WERI-Rb-1 (cell line): ENCODE measurements at regions not wholly inside any gene's neighbourhood (a gene's known extent, or its start where the extent isn't known, plus 50 kb on each side); places are given as distances from the start of the nearest gene placed in this dataset.

Experiments
- DNase-seq: peaks from one replicate; pipeline ENCODE4 v3.0.0-alpha.2; 2020
- H3K27ac ChIP-seq: fragments of 250-450 bp; sonication (Bioruptor Pico); 2 replicates; pipeline ENCODE4 v1.5.1; 2020; ENCODE audit warnings: mild to moderate bottlenecking, moderate library complexity
- H3K27me3 ChIP-seq: fragments of 250-450 bp; sonication (Bioruptor Pico); 2 replicates; pipeline ENCODE4 v1.5.1; 2021; ENCODE audit warnings: mild to moderate bottlenecking, low read depth, moderate library complexity; ENCODE audit not compliant: insufficient read depth, severe bottlenecking
- H3K36me3 ChIP-seq: fragments of 250-450 bp; sonication (Bioruptor Pico); 2 replicates; pipeline ENCODE4 v1.5.1; 2020; ENCODE audit warnings: mild to moderate bottlenecking, moderate library complexity
- H3K4me3 ChIP-seq: 2 replicates; pipeline ENCODE4 v1.5.1; 2011; ENCODE audit warnings: low read depth, mild to moderate bottlenecking, control low read depth, low read length
- H3K9me3 ChIP-seq: fragments of 250-450 bp; sonication (Bioruptor Pico); 2 replicates; pipeline ENCODE4 v1.5.1; 2021; ENCODE audit warnings: mild to moderate bottlenecking, moderate library complexity; ENCODE audit not compliant: severe bottlenecking
- TF ChIP-seq, protein P1 (sequence below): IDR thresholded peaks from 2 replicates; pipeline ENCODE4 v1.5.1; 2011; ENCODE audit warnings: low read depth, mild to moderate bottlenecking, control low read depth, inconsistent platforms, low read length

GRCh38 chr12:92560713-92561542 is 141.9 kb upstream of the PLEKHG7 start:
- Histone ChIP-seq H3K9me3 (no peaks in the 10 kb centered on the region), H3K36me3 (no peaks in the 10 kb centered on the region), H3K27me3 (no peaks in the 10 kb centered on the region), H3K4me3 (no peak overlapping the region), H3K27ac (no peak overlapping the region)
- DNase-seq, result no peak
- TF ChIP-seq, protein P1, sequence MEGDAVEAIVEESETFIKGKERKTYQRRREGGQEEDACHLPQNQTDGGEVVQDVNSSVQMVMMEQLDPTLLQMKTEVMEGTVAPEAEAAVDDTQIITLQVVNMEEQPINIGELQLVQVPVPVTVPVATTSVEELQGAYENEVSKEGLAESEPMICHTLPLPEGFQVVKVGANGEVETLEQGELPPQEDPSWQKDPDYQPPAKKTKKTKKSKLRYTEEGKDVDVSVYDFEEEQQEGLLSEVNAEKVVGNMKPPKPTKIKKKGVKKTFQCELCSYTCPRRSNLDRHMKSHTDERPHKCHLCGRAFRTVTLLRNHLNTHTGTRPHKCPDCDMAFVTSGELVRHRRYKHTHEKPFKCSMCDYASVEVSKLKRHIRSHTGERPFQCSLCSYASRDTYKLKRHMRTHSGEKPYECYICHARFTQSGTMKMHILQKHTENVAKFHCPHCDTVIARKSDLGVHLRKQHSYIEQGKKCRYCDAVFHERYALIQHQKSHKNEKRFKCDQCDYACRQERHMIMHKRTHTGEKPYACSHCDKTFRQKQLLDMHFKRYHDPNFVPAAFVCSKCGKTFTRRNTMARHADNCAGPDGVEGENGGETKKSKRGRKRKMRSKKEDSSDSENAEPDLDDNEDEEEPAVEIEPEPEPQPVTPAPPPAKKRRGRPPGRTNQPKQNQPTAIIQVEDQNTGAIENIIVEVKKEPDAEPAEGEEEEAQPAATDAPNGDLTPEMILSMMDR, result no peak

GRCh38 chr12:92558806-92559205 is 144.0 kb upstream of the PLEKHG7 start:
- no peak for DNase-seq
- H3K27me3 ChIP-seq, result no peaks in the 10 kb centered on the region
- TF ChIP-seq, protein P1, result no peak
- H3K4me3 ChIP-seq, result no peak overlapping the region
- no peaks in the 10 kb centered on the region for H3K36me3 ChIP-seq
- no peak overlapping the region for H3K27ac ChIP-seq
- H3K9me3 ChIP-seq, result no peaks in the 10 kb centered on the region

DNA sequence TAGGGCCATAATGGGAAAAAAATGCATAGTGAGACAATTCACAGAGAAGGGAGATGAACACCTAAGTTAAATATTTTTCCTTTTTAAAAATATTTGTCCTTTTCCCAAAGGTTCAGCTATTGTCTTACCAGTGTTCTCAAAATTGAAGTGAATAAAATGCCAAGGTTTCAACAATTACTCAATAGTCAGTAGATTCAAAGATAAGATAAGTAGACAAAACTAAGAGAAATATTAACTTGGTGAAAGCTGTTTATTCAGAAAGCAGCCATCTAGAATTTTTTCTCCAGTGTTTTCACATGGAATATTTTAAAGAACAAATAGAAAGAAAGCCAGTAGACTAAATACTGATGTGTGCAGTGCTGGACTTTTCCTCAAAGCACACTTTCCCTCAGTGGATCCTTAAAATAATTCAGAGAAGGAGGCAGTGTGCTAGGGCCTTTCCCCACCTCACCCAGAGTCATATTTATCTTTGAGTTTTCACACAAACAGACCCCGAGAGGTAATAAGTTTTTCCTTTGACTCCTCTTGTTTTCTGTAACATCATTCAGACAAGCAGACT is 144.5 kb upstream of the PLEKHG7 start:
- H3K9me3 ChIP-seq, result no peaks in the 10 kb centered on the region
- DNase-seq, result no peak
- no peak overlapping the region for H3K27ac ChIP-seq
- no peaks in the 10 kb centered on the region for H3K27me3 ChIP-seq
- no peak overlapping the region for H3K4me3 ChIP-seq
- H3K36me3 ChIP-seq, result no peaks in the 10 kb centered on the region
- TF ChIP-seq, protein P1, result no peak

- H3K27me3 ChIP-seq, result no peaks in the 10 kb centered on the region
- H3K4me3 ChIP-seq, result no peak overlapping the region
- H3K9me3 ChIP-seq, result no peaks in the 10 kb centered on the region
- H3K27ac ChIP-seq, result peak overlapping the region; percentile 75
- H3K36me3 ChIP-seq, result no peaks in the 10 kb centered on the region
- TF ChIP-seq, protein P1, result no peak
- peak; percentile 68 for DNase-seq
These were observed 145.4 kb upstream of the PLEKHG7 start for GRCh38 chr12:92557422-92557724.

DNA sequence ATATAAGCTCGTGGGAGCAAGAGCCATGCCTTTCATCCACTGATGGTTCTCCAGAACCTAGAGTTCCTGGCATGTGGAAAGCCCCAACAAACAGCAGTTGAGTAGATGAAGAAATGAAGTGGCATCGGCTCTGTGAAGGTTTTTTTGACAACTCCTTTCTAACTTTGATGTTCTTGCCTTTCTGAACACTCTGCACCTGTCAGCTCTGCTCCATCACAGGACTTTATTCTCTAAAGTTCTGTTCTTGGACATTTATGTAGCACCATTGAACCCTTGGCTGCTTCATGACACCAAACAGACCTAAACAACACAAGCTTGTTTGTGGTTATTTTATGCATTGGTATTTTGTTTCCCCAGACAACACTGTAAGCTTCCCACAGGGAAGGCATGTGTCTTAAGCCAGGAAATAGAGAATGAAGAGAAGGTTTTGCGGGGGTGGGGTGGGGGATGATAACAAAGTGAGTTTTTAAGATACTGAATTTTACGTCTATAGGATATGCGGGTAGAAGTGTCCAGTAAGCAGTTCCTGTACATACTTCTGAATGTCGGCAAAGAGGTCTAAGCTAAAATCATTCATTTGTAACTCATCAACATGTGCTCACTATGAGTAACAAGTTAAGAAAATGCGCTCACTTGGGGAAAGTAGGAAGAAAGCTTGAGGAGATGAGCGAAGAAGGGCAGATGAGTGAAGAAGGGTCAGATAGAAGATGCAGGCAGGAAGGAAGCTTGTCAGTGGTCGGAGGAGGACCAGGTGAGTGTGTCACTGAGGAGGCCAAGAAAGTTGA is 146.0 kb upstream of the PLEKHG7 start:
- no peaks in the 10 kb centered on the region for H3K9me3 ChIP-seq
- H3K27ac ChIP-seq, result peak overlapping the region; percentile 75
- no peaks in the 10 kb centered on the region for H3K27me3 ChIP-seq
- DNase-seq, result no peak
- H3K4me3 ChIP-seq, result no peak overlapping the region
- TF ChIP-seq, protein P1, result no peak
- H3K36me3 ChIP-seq, result no peaks in the 10 kb centered on the region
